ENCODE measurements at regions not wholly inside any gene's neighbourhood (a gene's known extent, or its start where the extent isn't known, plus 50 kb on each side); places are given as distances from the start of the nearest gene placed in this dataset.
"Not testable (repeated sequence)": the region's sequence is repeated elsewhere in the genome, so short reads cannot be mapped to it uniquely, and the experiment has no call there.

DNA sequence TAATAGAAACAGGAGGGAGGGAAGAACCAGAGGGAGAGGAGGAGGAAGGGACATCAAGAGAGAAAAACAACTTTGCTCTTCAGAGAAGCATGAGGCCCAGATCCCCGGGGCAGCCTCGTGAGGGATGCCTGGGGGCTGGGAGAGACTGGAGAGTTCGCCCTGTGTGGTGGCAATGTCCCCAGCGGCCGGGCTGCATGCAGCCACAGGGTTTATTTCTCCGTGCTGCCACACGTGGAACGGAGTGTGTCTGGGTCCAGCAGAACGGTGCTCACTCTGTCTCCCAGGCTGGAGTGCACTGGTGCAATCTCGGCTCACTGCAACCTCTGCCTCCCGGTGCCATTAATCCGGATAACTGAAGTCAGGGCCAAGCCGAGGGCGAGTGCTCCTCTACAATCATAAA, 257.7 kb downstream of the ACTR3B start:
- DNase-seq = no peak

DNA sequence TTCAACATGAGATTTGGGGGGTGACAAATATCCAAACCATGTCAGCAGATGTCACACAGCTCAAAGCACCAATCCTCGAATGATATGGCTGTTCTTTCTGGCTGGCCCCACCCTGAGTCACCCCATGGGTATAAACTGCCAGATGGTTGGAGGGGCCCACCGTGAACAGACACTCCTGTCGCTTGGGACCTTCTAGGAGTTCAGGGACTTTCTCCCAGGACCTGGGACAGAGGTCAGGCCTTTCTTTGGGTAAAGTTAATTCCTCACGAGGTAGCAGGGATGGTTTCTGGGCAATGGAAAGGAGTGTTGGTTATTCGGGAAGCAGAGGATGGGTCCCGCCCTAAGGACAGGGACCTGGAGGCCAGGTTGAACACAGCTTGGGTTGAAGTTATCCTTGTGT, 262.0 kb downstream of the ACTR3B start:
- no peak for DNase-seq

DNA sequence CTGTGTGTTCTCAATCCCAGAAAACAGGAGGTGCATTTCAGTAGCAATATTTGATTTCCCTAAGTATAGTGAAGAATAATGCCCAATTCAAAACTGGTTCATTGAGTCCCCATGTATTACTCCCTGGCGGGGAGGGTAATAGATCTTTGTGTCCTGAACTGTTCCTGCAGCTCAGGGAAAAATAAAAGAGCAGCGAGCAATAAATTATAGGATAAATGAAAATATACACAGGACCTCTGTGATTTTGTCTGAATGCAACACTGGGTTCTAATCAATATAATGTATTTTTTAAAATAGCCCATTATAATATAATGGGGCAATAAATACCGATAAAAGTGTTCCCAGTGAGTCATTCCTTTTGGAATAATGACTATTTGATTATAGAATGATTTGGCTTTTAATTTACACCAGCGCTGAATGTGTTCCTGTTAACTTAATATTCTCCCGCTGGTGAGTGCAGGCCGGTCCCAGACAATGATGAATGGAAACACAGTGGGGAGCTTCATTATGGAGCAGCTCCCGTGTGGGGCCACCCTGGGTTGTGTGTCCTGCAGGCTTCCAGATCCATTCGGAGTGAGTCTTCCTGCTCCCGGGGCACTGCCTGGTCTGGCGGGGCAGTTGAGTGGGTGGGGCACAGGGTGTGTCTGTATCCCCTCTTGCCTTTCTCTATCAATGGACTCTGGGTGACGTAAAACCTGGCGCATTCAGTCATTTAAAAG, 263.1 kb downstream of the ACTR3B start:
- DNase-seq = peak; percentile 86 to 93

DNA sequence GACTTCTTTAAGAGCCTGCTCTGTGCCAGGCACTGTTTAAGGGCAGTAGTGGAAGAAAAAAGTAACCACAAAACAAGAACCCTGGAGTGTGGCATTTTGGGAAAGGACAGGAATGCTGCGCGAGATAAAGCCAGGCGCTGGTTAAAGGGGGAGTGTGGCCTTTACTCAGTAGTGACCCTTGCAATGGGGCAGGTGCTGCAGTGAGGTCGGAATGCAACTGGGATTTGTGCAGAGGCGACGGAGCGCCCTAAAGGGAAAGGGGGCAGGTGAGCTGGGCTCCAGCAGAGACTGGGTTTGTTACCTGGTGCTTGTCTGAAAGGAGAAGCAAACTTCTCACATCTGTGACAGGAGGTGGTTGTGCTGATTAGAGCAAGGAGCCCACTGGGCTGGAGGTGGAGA, 263.6 kb downstream of the ACTR3B start:
- DNase-seq = no peak

DNA sequence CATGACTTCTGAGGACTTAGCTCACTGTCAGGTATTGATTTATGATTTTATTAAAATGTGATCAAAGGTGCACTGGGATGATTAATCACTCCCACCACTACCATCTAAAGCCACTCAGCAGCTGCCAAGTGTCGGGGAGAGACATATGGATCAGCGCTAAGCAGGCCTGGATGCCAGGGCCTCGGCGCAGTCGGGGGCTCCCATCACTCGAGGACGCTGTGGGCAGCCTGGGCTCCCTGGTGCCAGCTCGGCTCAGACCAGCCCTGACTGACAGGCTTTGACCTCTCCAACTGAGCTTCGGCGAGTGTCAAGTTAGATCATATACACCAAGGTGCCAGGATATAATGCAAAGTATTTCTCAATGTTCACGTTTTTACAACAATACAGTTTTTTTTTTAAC, 267.7 kb downstream of the ACTR3B start:
- DNase-seq = no peak

DNA sequence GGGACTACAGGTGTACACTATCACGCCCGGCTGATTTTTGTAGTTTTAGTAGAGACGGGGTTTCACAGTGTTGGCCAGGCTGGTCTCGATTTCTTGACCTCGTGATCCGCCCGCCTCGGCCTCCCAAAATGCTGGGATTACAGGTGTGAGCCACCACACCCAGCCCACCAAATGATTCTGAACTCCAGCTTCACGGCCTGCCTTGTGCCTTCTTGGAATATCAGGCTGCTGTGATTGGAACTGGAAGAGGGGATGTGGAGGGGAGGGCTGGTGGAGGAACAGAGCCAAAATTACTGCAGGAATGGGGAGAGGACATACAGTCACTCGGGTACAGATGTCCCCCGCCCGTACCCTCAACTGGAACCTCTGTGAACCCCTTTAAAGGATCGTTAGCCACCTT, 268.4 kb downstream of the ACTR3B start:
- DNase-seq = no peak

DNA sequence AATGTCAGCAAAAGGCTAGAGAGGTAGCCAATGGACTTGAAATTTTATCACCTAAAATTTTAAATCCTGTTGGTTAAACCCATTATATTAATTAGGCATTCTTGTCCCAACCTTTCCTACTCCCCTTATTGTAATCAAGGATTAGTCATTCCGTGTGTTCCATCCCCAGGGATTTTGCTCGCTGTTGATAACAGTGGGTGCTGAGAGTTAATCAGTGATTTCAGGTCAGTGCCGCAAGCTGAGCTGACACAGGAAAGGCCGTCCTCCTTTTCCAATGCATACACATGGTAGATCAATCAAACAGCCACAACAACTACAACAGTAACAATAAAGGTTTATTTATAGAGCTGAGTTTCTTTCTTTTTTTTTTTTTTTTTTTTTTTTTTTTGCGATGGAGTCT, 271.4 kb downstream of the ACTR3B start:
- DNase-seq = no peak

DNA sequence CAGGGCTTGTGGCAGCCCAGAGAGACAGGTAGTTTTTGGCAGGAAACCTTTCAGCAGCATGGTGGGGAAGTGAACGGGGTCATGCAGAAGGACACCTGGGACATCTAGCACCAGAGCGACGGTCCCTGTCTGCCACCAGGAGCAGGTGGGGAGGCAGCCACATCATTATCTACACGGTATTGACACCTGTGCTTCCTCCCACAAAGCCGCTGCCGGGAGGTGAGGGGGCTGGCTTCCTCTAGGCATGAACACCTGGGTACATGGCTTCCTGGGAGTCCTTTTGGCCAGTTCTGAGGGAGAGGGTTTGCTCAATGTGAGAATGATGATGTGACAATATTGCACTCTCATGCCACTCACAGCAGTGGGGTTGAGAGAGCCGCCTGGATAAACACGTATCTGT, 275.2 kb downstream of the ACTR3B start:
- peak in 1 of 2 experiments; percentile 27 for DNase-seq

DNA sequence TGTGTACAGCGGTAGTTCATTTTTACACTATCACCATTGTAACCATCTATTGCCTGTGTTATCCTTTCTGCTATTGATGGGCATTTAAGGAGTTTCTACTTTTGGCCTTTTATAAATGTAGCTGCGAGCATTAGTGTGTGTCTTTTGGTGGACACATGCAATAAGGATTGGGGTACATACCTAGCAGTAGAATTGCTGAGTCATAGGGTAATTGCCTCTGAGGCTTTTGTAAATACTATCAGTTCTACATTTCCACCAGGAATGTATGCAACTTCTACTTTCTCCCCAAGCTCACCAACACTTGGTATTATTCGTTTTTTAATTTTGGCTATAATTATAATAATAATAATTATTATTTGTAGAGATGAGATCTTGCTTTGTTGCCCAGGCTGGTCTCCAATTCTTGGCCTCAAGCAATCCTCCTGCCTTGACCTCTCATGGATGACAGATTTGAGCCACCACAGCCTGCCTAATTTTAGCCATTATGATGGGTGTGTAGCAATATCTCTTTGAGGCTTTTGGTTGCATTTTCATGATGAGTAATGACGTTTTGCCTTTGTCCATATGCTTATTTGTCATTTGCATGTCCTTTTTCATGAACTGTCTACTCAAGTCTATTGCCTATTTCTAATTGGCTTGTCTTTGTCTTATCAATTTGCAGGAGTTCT, 277.0 kb downstream of the ACTR3B start:
- DNase-seq = no peak

DNA sequence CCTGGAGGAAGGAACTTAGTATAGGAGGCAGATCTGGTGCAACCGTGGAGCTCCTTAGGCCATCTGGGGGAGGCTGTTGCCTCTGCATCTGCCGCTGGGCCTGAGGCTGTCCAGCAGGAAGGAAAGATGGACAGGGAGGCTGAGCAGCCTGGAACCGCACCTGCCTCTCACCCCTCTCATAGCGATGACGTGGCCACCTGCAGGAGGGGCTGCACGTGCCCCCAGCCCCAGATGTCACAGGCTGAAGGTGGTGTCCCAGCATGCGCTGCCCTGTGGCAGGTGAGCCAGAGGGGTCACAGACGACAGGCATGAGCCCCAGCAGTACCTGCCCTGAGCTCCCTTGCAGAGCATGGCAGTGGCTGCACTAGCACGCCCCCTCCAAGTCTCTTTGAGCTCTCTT, 283.9 kb downstream of the ACTR3B start:
- DNase-seq = no peak

DNA sequence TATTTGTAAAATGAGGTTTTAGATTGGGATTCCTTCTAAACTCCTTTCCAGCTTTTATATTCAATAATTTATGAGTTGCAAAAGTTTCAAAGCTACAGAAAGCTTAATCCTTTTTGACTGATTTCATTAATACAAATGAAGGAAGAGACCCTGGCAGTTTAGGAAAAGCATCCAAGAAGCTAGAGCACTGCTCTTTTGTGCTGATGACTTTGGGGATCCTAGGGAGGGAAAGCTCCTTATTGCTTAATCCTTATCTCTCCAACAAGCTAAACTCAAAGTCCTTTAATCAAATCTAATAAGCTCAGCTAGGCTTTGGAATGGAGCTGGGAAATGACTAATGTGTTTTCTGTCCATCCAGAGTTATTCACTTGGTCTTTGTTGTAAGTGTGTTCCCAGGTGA, 285.4 kb downstream of the ACTR3B start:
- DNase-seq = no peak

DNA sequence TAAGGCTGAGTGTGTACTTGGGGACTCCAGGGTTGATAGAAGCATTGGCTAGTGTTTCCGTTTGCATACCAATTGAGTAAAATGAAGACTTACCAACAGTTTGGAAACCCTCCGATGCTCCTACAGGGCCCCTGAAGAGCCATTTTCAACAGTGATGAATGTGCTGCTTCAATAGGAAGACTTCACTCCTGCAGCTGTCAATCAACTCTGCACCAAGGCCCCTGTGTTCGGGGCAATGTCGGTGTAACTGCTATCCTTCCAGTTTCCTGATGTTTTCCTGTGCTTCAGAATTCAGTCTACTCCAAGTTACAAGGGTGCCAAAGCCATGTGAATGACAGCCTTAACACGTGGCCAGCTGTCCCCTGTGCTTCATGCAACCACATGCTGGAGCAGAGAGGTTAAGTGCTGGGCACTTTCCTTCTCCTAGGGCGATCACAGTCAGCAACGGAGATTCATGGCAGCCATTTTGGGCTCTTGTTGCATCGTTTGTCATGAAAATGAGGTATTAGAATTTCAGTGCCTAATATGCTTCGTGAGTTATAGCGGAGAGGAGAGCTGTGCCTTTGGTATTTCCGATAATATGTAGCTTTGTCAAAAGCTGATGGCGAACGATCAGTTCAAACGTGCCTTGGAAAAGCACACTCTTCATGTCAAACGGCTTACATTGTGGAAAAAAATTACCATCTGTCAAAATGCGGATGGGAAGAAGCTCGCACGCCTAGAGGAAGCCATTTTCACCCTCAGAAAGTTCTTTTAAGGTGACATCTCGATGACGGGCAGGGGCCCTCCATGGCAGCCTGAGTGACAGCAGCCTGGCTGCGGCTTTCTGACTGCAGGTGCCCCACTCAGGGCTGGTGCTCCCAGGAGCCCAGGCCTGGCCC, 287.8 kb downstream of the ACTR3B start:
- no peak for DNase-seq

DNA sequence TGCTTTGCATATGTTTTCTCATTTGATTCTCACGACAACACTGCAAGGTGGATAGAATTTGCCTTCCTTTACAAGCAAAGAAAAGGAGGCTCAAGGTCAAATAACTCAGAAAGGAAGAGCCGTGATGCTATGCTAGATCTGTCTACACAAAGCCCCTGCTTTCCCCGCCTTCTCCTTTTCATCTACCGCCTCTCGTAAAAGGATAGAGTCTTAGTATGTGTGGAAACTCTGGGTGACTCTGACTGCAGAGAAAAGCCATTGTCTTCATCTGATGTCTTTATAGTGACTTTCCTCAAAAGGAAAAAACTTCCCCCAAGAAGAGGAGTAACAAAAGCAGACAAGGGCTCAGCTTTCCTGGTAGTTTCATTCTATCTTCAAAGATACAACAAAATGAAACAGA, 292.7 kb downstream of the ACTR3B start:
- no peak for DNase-seq

DNA sequence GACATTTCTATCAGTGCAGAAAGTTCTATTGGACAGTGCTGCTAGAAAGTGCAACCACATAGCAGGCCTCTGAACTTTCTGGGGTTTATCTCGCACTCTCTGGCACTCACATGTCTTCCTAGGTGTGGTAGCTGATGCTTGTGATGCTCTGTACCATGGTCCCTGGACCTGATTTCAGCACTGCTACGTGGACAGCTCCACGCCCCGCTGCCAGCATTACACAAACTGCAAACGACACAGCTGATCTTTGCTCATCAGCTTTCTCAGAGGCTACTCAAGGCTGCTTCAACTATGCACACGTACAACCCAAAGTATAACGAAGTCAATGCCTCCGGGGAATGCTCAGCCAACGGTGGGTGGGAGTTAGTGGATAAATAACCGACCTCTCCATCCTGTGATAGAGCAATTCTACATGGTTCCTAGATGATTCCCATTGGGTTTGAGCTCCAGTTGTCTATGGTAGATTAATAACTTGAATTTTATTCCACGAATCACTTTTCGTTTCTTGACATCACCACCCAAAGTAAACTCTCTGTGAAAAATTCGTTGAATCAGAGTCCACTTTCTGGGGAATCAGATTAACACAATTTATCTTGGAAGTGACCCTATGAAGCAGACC, 302.5 kb downstream of the ACTR3B start:
- DNase-seq = no peak

DNA sequence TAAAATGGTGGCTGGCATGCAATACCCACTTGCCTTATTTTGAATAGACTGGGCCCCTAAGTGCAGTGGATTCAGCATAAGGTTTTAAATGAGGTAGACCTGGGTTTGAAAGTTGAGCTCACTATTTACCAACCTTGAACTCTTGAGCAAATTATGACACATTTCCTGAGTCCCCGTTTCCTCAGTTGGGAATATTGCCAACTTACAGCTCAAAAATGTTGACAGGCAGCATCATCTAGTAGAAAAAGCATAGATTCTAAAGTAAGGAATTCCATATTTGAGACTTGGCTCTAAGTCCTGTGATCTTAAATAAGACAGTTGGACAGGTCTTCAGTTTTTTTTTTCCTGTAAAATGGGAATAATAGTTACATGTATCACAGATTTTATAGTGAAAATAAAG, 305.5 kb downstream of the ACTR3B start:
- DNase-seq = no peak

DNA sequence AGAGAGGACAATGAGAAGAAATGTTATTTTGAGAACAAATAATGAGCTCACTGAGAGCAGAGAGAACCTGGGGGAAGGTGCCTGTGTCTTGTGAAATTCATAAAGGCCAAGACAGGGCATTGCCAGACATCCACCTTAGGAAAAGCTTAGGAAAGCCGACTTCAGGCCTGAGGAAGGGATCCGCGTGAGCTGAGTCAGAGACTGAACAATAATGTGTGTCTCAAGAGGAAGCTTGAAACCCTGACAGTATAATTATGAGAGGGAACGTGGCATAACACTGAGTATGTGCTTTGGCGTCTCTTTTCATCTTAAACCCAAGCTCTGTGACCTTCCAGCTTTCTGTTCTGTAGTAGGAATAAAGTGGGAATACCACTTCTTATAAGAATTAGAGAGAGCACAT, 307.2 kb downstream of the ACTR3B start:
- DNase-seq = no peak

DNA sequence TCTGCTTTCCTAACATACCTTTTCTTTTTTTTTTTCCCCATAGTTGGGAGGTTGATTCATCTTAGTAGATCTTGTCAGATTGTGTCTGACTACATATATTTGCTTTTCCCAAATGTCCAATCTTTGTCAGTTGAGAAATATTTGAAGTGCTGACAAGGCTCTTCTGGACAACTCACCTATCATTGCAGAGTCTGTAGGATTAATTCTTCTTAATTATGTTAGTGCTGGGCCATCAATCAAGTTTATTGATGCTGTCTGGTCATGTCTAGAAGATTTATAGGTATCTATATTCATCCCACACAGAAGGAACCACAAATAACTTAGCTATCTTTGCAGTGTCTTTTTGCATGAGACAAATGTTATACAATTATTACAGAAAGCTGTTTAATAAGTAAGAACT, 310.6 kb downstream of the ACTR3B start:
- DNase-seq = no peak

DNA sequence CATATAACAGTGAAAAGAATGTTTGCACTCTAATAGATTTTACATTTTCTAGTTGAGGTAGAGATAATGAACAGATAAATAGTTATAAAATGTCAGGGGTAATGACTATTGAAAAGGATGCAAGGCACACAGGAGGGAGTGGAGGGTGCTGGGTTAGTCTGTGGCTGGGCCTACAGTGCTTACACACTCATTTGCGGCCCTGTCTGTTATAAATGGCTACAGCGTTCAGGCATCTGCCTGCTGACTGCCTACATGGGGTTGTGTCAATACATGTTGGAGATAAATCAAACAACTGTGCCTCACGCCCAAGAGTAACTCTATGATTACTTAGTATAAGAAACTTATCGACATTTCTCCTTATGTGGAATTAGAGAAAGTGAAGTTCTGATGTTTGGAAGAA, 313.3 kb downstream of the ACTR3B start:
- DNase-seq = peak; percentile 3 to 69

DNA sequence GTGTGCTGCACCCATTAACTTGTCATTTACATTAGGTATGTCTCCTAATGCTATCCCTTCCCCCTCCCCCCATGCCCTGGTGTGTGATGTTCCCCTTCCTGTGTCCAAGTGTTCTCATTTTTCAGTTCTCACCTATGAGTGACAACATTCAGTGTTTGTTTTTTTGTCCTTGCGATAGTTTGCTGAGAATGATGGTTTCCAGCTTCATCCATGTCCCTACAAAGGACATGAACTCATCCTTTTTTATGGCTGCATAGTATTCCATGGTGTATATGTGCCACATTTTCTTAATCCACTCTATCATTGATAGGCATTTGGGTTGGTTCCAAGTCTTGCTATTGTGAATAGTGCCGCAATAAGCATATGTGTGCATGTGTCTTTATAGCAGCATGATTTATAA, 316.7 kb downstream of the ACTR3B start:
- not testable (repeated sequence) for DNase-seq

DNA sequence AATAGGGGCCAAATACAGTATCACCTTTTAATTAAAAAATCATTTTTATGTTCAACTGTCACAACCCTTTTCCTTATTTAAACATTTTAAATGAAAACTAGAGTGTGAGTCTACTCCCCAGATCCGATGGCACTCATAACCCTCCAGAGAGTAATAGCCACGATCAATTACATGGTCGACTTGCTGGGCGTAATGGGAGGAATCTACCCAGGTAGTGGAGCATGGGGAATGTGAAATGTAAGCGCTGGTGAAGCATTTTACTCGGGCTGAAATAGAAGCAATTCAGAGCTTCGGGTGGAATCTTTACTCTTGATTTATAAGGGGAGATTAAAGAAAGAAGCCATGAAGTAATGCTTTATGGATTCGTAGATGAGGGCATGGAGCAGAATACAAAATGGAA, 321.9 kb downstream of the ACTR3B start:
- DNase-seq = no peak

DNA sequence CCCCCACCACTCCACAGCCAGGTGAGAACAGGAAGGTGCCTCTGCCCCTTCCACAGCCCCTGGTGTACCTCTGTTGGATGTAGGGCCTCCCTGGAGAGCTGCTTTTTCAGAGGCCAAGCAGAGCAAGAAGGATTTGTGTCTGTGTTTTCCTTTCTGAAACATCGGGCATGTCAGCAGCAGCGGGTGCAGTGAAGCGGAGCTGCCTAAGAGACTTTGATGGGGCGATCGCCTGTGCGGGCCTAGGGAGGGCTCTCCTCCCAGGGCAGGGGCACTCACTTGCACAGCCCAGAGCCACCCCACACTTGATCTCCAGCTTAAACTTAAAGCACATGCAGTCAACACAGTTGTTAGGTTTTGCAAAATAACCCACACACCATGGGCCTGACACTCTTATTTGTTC, 324.7 kb downstream of the ACTR3B start:
- no peak for DNase-seq

DNA sequence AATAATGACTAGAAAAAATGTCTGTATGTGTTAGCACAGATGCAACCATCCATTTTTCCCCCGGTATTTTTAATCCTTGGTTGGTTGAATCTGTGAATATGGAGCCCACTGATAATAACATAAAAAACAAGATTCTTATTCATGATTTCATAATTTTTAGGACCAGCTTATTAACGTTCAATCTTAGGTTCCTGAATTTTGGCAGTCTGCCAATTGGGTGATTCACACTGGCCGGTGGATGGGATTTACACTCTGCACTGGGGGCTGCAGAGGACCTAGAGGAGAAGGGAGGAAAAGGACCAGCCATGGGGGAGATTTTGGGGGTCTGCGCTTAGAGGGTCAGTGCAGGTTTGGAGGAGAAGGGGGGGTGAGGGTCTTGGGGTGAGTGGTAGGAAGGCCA, 327.9 kb downstream of the ACTR3B start:
- DNase-seq = no peak

DNA sequence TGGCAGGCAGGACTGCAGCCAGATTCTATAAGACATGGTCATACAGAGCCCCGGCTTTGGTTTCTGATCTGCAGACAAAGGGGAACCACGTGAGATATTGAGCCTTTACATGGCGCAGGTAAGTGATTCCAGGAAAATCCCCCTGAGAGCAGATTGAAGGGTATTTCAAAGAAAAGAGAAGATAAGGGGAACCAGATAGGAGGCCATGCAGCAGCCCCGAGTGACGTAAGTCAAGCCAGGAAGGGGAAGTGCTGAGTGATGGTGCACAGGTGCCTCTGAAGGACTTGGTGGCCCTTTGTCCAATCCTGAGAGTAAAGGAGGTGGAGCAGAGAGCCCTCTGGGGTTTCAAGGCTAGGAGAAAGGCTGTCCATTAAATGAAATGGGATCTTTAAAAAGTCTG, 329.0 kb downstream of the ACTR3B start:
- no peak for DNase-seq

DNA sequence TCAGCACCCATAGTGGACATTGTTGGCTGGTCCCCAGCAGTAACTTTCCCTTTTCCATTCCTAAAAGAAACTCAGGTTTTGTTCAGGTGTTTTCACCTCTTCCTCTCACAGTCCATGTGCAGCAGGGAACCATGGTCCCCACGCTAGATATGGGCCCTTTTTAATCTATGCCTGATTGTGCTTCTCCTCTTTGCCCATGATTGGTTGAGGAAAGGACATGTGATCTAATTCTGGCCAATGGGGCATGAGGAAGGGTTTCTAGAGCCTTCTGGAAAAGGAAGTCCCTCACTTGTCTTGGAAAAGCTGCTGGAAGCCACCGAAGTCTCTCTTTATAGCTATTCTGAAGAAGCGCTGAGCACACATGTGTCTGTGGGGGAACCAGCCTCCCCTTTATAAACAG, 330.7 kb downstream of the ACTR3B start:
- DNase-seq = no peak

Data from NCI-H2081 (cell line).